SK-N-MC (cell line): ENCODE measurements at regions not wholly inside any gene's neighbourhood (a gene's known extent, or its start where the extent isn't known, plus 50 kb on each side); places are given as distances from the start of the nearest gene placed in this dataset.
A peak's percentile ranks its signal among the peaks of the same experiment; 100 is the strongest.

Source experiments
- DNase-seq: peaks from one replicate; pipeline ENCODE4 v3.0.0-alpha.2; 2011; ENCODE audit warnings: low read depth, low spot score
- H3K27ac ChIP-seq: fragments of 200-600 bp; sonication (generic); 2 replicates; pipeline ENCODE4 v1.5.1; 2016; ENCODE audit warnings: mixed run types
- H3K36me3 ChIP-seq: fragments of 200-600 bp; sonication (generic); 2 replicates; pipeline ENCODE4 v1.6.1; 2017; ENCODE audit warnings: antibody characterized with exemption, low read length, mixed read lengths; ENCODE audit not compliant: insufficient read depth
- H3K4me3 ChIP-seq: fragments of 200-600 bp; sonication (generic); 2 replicates; pipeline ENCODE4 v1.5.1; 2016
- H3K9ac ChIP-seq: fragments of 200-600 bp; sonication (generic); 2 replicates; pipeline ENCODE4 v1.8.0; 2017; ENCODE audit warnings: mixed run types, mixed read lengths; ENCODE audit not compliant: insufficient read length
- H3K9me3 ChIP-seq: fragments of 200-600 bp; sonication (generic); 2 replicates; pipeline ENCODE4 v1.6.1; 2017; ENCODE audit warnings: low read depth, mild to moderate bottlenecking, antibody characterized with exemption, low read length, moderate library complexity, mixed read lengths
- EZH2 ChIP-seq: fragments of 200-600 bp; sonication (generic); IDR thresholded peaks from one replicate; pipeline ENCODE4 v1.6.1; 2017; ENCODE audit warnings: antibody characterized with exemption
- FOXP2 ChIP-seq: optimal IDR thresholded peaks from 2 replicates; pipeline ENCODE3; 2011; ENCODE audit warnings: mild to moderate bottlenecking, moderate library complexity; ENCODE audit not compliant: insufficient read depth; ENCODE audit errors: extremely low read length, control extremely low read depth
- POLR2AphosphoS5 ChIP-seq: IDR thresholded peaks from 2 replicates; pipeline ENCODE4 v1.6.1; 2012; ENCODE audit warnings: mild to moderate bottlenecking, low read depth, low read length, borderline replicate concordance

DNA sequence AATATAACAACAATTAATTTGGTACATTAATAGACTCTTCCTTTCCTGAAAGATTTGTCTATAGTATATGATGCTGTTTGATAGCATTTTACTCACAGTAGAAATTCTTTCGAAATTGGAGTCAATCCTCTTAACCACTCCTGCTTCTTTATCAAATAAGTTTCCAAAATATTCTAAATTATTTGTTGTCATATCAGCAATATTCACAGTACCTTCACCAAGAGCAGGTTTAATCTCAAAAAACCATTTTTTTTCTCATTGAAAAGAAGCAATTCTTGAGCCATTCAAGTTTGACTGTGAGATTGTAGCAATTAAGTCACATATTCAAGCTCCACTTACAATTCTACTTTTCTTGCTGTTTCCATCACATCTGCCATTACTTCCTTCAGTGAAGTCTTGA, 83.5 kb upstream of the PRR16 start:
- Histone ChIP-seq H3K36me3 (no peaks in the 10 kb centered on the region), H3K4me3 (no peak overlapping the region), H3K27ac (no peak overlapping the region), H3K9me3 (no peaks in the 10 kb centered on the region), H3K9ac (no peak overlapping the region)
- no peak for DNase-seq
- TF ChIP-seq FOXP2: no peak
- TF ChIP-seq EZH2: no peak
- no peak for TF ChIP-seq POLR2AphosphoS5

GRCh38 chr5:120382833-120383232, 81.3 kb upstream of the PRR16 start:
- TF ChIP-seq POLR2AphosphoS5 (no peak), EZH2 (no peak), FOXP2 (no peak)
- Histone ChIP-seq H3K9me3 (no peaks in the 10 kb centered on the region), H3K4me3 (no peak overlapping the region), H3K36me3 (no peaks in the 10 kb centered on the region), H3K9ac (no peak overlapping the region), H3K27ac (no peak overlapping the region)
- no peak for DNase-seq

DNA sequence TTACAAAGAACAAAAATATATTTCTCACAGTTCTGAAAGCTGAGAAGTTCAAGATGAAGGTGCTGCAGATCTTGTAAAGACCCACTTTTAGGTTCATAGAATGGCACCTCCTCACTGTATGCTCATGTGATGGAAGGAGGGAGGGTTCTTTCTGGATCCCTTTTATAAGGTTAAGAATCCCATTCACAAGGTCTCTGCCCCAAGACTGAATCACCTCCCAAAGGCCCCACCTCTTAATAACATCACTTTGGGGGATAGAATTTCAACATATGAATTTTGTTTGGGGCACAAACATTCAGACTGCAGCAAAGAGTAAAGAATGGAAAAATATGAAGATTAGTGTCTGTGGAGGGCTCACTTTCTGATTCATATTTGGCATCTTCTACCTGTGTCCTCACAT, 77.1 kb upstream of the PRR16 start:
- Histone ChIP-seq H3K27ac (no peak overlapping the region), H3K36me3 (no peaks in the 10 kb centered on the region), H3K9ac (no peak overlapping the region), H3K4me3 (no peak overlapping the region), H3K9me3 (no peaks in the 10 kb centered on the region)
- no peak for TF ChIP-seq POLR2AphosphoS5
- no peak for TF ChIP-seq EZH2
- no peak for TF ChIP-seq FOXP2
- DNase-seq: no peak

DNA sequence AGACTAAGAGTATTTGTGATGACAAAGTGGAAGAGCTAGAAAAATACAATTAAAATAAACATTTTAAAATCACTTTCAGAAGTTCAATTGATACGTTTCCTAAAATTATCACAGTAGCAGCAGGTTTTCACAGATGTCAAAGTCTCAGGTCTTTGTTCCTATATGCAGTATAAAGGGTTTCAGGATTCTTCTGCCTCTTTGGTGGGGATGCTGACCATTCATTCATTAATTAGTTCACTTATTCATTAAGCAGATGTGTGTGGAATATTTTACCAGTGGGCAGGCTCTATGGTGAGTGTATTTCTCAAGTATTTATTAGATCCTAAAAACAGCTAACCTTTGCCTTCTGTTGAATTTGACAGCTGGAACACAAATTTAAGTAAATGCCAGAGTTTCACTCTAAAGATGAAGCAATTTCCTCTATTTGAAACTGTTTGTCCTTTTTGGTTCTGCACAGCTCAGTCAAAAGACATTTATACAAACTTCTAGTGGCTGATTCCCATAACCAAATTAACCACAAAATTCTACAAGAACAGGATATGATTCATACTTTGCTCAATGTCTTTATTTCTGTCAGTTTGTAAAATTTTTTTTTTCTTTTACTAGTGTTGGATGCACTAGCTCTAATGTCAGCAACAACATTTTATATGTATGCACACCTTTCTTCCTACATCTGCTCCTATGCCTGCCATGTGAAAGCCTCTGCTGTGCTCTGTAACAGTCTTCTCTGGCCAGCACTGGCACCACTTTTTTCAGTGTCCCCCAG, 75.9 kb upstream of the PRR16 start:
- Histone ChIP-seq H3K9ac (no peak overlapping the region), H3K27ac (peak overlapping the region; percentile 11; the same call in 1 of the 2 replicates), H3K4me3 (no peak overlapping the region), H3K36me3 (no peaks in the 10 kb centered on the region), H3K9me3 (no peaks in the 10 kb centered on the region)
- no peak for TF ChIP-seq POLR2AphosphoS5
- no peak for TF ChIP-seq FOXP2
- no peak for TF ChIP-seq EZH2
- DNase-seq: peak; percentile 48

DNA sequence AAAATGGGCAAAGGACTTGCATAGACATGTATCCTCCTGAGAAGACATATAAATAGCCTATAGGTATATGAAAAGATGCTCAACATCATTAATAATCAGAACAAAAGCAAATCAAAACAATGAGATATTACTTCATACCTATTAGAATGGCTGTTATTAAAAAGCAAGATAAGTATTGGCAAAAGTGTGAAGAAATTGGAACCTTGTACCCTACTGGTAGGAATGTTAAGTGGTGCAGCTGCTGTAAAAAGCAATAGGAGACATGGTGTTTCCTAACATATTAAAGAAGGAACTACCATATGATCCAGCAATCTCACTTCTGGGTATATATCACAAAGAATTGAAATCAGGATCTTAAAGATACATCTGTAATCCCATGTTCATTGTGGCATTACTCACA, 69.8 kb upstream of the PRR16 start:
- no peak overlapping the region for H3K27ac ChIP-seq
- TF ChIP-seq FOXP2: no peak
- TF ChIP-seq POLR2AphosphoS5: no peak
- no peak for TF ChIP-seq EZH2
- H3K9ac ChIP-seq: no peak overlapping the region
- H3K36me3 ChIP-seq: no peaks in the 10 kb centered on the region
- no peak overlapping the region for H3K4me3 ChIP-seq
- DNase-seq: no peak
- no peaks in the 10 kb centered on the region for H3K9me3 ChIP-seq

- no peaks in the 10 kb centered on the region for H3K36me3 ChIP-seq
- DNase-seq: no peak
- H3K4me3 ChIP-seq: no peak overlapping the region
- TF ChIP-seq FOXP2 (no peak), POLR2AphosphoS5 (no peak)
- H3K27ac ChIP-seq: no peak overlapping the region
- H3K9ac ChIP-seq: no peak overlapping the region
- H3K9me3 ChIP-seq: no peaks in the 10 kb centered on the region
Observed at GRCh38 chr5:120396186-120396585, 67.9 kb upstream of the PRR16 start.

DNA sequence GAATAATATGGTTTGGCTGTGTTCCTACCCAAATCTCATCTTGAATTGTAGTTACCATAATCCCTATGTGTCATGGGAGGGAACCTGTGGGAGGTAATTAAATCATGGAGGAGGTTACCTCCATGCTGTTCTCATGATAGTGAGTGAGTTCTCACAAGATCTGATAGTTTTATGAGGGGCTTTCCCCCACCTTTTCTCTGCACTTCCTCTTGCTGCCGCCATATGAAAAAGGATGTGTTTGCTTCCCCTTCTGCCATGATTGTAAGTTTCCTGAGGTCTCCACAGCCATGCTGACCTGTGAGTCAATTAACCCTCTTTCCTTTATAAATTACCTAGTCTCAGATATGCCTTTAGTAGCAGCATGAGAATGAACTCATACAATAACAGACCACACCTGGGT, 63.7 kb upstream of the PRR16 start:
- no peak for TF ChIP-seq POLR2AphosphoS5
- no peak for TF ChIP-seq FOXP2
- no peak for TF ChIP-seq EZH2
- DNase-seq: no peak

DNA sequence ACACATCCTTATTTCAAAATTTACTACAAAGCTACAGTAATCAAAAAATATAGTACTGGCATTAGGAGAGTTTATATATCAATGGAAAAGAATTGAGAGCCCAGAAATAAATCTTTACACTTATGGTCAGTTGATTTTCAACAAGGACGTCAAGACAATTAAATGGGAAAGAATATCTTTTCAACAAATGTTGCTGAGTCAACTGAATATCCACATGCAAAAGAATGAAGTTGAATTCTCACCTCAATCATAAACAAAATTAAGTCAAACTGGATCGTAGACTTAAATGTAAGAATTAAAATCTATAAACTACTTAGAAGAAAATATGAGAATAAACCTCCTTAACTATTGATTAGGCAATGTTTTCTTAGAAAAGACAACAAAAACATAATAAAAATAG, 61.5 kb upstream of the PRR16 start:
- no peak for DNase-seq
- H3K4me3 ChIP-seq: no peak overlapping the region
- H3K9me3 ChIP-seq: no peaks in the 10 kb centered on the region
- no peak for TF ChIP-seq FOXP2
- no peak for TF ChIP-seq POLR2AphosphoS5
- no peak for TF ChIP-seq EZH2
- H3K36me3 ChIP-seq: no peaks in the 10 kb centered on the region
- H3K27ac ChIP-seq: no peak overlapping the region
- H3K9ac ChIP-seq: no peak overlapping the region

More for the DNA sequence above, 63.7 kb upstream of the PRR16 start:
- H3K27ac ChIP-seq: no peak overlapping the region
- no peak overlapping the region for H3K4me3 ChIP-seq
- H3K9ac ChIP-seq: no peak overlapping the region
- no peaks in the 10 kb centered on the region for H3K9me3 ChIP-seq
- no peaks in the 10 kb centered on the region for H3K36me3 ChIP-seq
